HG03060 (cell line): ENCODE measurements at regions not wholly inside any gene's neighbourhood (a gene's known extent, or its start where the extent isn't known, plus 50 kb on each side); places are given as distances from the start of the nearest gene placed in this dataset.
"Not testable (repeated sequence)": the region's sequence is repeated elsewhere in the genome, so short reads cannot be mapped to it uniquely, and the experiment has no call there.

ENCODE experiments used
- ATAC-seq: cut with Tn5 transposase; IDR thresholded peaks from one replicate; pipeline ENCODE4 v1.9.1; 2021; ENCODE audit warnings: low read depth, moderate number of reproducible peaks; ENCODE audit not compliant: unreplicated experiment

GRCh38 chr18:1464444-1465217, 560.0 kb downstream of the ADCYAP1 start:
- ATAC-seq = no peak

- no peak for ATAC-seq
Observed at GRCh38 chr18:1466035-1466434, 561.4 kb downstream of the ADCYAP1 start.

- no peak for ATAC-seq
Observed at GRCh38 chr18:1467461-1467964, 562.8 kb downstream of the ADCYAP1 start.

GRCh38 chr18:1468550-1468949, 563.9 kb downstream of the ADCYAP1 start:
- ATAC-seq = no peak

GRCh38 chr18:1475867-1476266, 571.2 kb downstream of the ADCYAP1 start:
- no peak for ATAC-seq

GRCh38 chr18:1480309-1480708, 575.6 kb downstream of the ADCYAP1 start:
- no peak for ATAC-seq

GRCh38 chr18:1481577-1481976, 576.9 kb downstream of the ADCYAP1 start:
- ATAC-seq = no peak

- ATAC-seq = no peak
Observed at GRCh38 chr18:1483385-1483784, 578.7 kb downstream of the ADCYAP1 start.

GRCh38 chr18:1487457-1487856, 582.8 kb downstream of the ADCYAP1 start:
- ATAC-seq = no peak

GRCh38 chr18:1488394-1488793, 583.7 kb downstream of the ADCYAP1 start:
- no peak for ATAC-seq

GRCh38 chr18:1488957-1489356, 584.3 kb downstream of the ADCYAP1 start:
- no peak for ATAC-seq

GRCh38 chr18:1495387-1495786, 590.7 kb downstream of the ADCYAP1 start:
- ATAC-seq = no peak

GRCh38 chr18:1496096-1496495, 591.4 kb downstream of the ADCYAP1 start:
- no peak for ATAC-seq

- ATAC-seq = no peak
Observed at GRCh38 chr18:1498216-1498615, 593.5 kb downstream of the ADCYAP1 start.

- no peak for ATAC-seq
Observed at GRCh38 chr18:1499265-1499664, 594.6 kb downstream of the ADCYAP1 start.

- no peak for ATAC-seq
Observed at GRCh38 chr18:1503847-1504246, 599.2 kb downstream of the ADCYAP1 start.

GRCh38 chr18:1505856-1506255, 601.2 kb downstream of the ADCYAP1 start:
- no peak for ATAC-seq

- no peak for ATAC-seq
Observed at GRCh38 chr18:1510542-1511179, 606.0 kb downstream of the ADCYAP1 start.

GRCh38 chr18:1511619-1512311, 607.1 kb downstream of the ADCYAP1 start:
- no peak for ATAC-seq

GRCh38 chr18:1513519-1513918, 608.8 kb downstream of the ADCYAP1 start:
- no peak for ATAC-seq

GRCh38 chr18:1521588-1522248, 617.0 kb downstream of the ADCYAP1 start:
- not testable (repeated sequence) for ATAC-seq
